ENCODE measurements at regions not wholly inside any gene's neighbourhood (a gene's known extent, or its start where the extent isn't known, plus 50 kb on each side); places are given as distances from the start of the nearest gene placed in this dataset.

DNA sequence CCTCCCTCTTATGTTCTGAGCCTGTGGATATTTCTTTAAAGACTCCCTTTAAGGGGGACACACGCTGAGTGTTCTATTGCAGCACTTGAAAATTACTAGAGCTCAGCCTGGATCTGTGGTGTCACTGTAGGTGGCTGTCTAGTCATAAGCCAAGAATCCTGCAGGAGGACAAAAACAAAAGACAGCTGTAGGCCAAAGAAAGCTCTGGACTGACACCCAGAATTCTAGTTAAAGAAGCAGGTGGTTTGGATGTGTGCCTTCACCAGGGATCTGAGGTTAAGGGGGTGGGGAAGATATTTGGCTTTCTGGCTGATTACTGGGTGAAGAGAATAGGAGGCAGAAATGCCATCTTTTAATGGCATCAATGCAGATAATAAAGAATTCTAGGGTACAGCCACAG, 842.5 kb upstream of the NXPH2 start:
- TF ChIP-seq, protein P1, sequence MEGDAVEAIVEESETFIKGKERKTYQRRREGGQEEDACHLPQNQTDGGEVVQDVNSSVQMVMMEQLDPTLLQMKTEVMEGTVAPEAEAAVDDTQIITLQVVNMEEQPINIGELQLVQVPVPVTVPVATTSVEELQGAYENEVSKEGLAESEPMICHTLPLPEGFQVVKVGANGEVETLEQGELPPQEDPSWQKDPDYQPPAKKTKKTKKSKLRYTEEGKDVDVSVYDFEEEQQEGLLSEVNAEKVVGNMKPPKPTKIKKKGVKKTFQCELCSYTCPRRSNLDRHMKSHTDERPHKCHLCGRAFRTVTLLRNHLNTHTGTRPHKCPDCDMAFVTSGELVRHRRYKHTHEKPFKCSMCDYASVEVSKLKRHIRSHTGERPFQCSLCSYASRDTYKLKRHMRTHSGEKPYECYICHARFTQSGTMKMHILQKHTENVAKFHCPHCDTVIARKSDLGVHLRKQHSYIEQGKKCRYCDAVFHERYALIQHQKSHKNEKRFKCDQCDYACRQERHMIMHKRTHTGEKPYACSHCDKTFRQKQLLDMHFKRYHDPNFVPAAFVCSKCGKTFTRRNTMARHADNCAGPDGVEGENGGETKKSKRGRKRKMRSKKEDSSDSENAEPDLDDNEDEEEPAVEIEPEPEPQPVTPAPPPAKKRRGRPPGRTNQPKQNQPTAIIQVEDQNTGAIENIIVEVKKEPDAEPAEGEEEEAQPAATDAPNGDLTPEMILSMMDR (IDR thresholded peaks at IDR 0.05) = no peak
- no peak for TF ChIP-seq POLR2A (IDR thresholded peaks at IDR 0.05)
